IPS-18c (cell line): ENCODE measurements at regions not wholly inside any gene's neighbourhood (a gene's known extent, or its start where the extent isn't known, plus 50 kb on each side); places are given as distances from the start of the nearest gene placed in this dataset.
"Not testable (repeated sequence)": the region's sequence is repeated elsewhere in the genome, so short reads cannot be mapped to it uniquely, and the experiment has no call there.

ENCODE experiments used
- H3K4me3 ChIP-seq: 2 replicates; pipeline ENCODE4 v1.7.0; 2013; ENCODE audit warnings: low read depth, mild to moderate bottlenecking, low read length, moderate library complexity; ENCODE audit not compliant: insufficient read depth
- H3K9me3 ChIP-seq: one replicate; pipeline ENCODE4 v1.6.1; 2013; ENCODE audit warnings: mild to moderate bottlenecking, low read length, moderate library complexity; ENCODE audit not compliant: control insufficient read depth, insufficient read depth

DNA sequence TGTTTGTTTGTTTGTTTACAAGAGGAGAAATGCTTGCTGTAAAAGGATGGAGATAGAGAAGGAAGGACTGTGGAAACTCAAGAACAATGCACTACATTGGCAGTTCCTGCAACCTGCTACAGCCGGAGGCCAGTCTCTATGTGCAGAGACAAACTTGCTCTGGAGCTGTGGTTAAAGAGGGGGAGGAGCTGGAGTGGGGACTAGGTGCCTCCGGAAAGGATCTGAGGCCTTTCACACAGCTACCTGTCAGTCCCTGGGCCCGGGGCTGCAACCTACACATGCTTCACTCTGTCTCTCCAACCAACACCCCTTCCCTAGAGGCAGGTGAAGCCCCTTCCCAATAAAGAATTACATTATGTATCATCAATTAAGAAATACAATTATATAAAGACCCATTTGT is 1234.0 kb upstream of the ZEB2 start:
- Histone ChIP-seq H3K9me3 (no peaks in the 10 kb centered on the region), H3K4me3 (no peak overlapping the region)

DNA sequence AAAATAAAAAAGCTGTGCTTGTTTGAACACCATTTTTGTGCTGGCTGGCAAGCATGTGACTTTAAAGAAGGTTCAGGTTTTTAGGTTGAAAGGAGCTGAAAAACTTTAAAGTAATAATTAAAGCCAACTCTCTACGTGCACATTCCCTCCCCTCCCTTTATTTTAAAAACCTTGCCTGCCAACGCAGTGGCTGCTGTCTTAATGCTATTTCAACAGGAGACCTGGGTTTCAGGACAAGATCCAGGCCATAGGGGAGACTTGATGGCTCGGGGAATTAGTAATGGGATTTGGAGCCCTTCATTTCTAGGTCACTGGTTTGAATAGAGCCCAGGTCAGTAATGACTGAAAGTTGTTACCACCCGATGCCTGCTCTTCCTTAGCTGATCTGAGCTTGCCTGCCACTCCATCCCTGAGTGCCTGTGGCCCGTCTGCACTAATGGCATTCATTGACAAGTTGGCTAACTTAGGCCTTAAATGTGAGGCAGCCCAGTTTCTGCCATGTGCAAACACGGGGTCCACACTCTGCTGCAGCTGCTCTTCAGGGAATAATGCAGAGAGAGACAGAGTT is 1233.2 kb upstream of the ZEB2 start:
- no peaks in the 10 kb centered on the region for H3K9me3 ChIP-seq

DNA sequence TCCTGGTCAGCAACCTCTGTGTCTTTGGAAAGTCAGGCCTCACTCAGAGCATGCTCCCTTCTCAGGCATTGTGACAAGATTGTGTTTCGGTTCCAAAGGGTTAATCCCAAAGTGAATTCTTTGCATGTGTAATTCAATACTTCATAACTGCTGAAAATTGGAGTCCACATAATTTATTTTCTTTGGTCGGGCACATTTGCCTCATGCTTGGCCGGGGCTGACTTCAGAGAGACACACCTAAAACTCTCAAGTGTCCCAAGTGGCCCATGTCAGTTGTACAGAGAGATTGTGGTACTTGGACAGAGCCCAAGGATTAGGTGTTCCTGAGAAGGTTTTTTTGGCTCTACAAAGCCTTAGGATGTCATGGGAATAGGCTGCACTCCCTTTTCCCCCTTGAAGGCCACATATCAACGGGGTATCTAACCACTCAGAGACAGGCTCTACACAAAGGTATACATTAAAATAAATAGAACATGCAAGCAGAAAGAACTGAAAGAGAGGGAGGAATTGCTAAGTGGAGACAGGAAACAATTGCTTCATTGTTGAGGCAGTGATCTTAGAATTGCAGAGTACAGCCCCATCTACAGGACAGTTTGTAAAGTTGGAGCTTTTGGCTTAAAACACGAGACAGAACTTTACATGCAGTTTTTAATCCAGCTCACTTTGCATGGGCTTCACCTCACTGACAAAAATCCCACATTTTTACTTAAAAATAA is 1232.3 kb upstream of the ZEB2 start:
- Histone ChIP-seq H3K4me3 (no peak overlapping the region), H3K9me3 (no peaks in the 10 kb centered on the region)

More for the DNA sequence above, 1233.2 kb upstream of the ZEB2 start:
- no peak overlapping the region for H3K4me3 ChIP-seq

DNA sequence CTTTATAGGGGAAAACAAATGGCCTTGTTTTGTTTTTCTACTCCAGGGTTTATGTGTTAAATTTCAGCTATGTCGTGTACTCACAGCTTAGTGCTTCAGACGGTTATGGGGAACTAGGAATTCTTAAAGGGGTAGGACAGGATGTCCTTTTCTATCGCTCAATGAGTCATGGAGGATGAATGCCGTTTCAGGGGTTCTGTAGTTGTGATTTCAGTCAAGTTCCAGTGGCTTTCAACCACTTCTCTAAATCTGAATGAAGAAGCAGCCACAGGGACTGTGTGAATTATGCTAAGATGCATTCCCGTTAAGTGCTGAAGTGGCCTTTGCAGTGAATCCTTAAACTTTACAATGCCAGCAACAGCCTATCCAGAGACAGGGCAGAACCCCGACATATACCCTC is 1231.7 kb upstream of the ZEB2 start:
- no peak overlapping the region for H3K4me3 ChIP-seq
- H3K9me3 ChIP-seq = no peaks in the 10 kb centered on the region

DNA sequence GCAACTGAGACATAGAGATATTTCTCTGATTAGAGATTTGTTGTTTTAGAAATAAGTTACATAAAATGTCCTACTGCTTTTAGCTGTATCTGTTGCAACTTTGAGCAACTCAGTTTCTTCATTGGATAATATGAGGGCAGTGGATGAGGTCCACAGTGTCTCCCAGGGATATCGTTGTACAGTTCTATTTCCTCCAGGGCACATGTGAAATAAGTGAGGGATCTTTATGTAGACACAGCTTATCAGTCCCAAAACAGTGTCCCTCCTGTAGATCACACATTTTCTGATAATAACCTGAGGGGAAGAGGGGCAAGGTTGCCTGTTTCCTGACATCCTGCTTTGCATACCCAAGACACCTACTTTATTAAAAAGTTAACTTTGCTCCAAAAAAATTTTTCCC is 1231.2 kb upstream of the ZEB2 start:
- H3K4me3 ChIP-seq = no peak overlapping the region
- H3K9me3 ChIP-seq = no peaks in the 10 kb centered on the region

DNA sequence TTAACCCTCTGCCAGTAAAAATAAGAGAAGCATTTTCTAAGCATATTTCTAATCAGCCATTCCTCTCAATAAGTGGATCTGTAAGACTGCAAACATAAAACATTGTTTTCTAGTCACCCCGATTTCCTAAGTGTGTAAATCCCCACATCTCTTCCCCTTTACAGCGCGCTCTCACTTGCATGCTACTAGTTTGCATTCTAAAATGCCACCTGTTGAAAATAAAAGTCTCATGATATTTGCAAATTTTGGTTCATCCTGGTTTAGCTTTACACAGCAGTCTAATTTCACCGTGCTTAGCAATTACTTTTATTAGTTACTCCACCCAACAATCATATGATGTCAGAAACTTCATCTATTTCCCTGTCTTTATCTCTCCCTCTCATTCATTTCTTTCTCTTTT is 1230.7 kb upstream of the ZEB2 start:
- Histone ChIP-seq H3K9me3 (no peaks in the 10 kb centered on the region), H3K4me3 (no peak overlapping the region)

DNA sequence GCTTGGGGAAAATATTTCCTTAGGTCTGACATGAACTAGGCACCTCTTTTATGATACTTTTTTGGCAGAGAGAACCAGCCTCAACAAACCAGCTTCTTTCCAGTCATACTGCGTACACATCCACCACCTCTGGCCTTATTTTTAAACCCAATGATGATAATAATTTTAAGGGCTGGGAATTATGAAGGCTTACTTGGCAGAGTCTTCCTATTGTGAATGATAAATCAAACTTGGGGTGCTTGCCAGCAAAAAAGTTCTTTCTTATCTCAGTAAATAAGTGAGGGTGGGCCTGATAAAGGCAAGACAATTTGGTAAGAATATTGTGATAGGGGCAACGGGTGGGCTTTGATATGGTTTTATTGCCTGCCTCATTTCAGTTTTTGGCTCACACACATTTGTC is 1230.2 kb upstream of the ZEB2 start:
- Histone ChIP-seq H3K4me3 (no peak overlapping the region), H3K9me3 (no peaks in the 10 kb centered on the region)

DNA sequence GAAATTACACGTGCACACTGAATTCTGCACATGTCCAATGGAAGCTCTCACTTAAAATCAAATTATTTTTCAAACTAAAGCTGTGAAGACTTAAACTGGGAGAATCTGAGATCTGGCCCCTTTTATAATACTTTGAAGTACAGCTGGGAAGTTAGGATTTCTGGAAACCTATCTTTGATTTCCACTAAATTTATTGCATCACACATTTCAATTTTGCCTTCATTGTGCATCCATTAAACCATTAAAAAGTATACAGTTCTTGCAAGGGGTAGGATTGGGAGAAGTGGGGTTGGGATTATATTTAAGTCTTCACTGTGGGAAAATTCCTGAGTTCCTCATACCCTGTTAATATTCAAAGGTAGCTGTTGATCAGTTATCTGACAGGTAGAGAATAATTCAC is 1229.6 kb upstream of the ZEB2 start:
- Histone ChIP-seq H3K9me3 (no peaks in the 10 kb centered on the region), H3K4me3 (no peak overlapping the region)

DNA sequence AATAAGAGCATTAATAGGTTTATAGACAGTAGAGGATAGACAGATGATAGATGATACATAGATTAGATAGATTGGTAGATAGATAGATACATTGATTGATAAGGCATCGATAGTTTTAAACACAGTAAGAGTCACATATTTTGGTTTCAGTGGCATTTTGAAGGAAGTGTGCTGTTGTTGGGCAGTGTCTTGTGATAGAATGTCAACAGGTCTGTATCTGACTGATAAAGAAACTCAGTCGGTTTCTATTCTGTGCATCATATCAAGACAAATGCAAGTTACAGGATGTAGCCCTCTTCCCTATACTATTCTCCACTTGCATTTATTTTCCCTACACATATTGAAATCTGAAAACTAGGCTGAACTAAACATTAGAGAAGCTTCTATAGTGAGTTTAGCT is 1229.0 kb upstream of the ZEB2 start:
- Histone ChIP-seq H3K9me3 (no peaks in the 10 kb centered on the region), H3K4me3 (no peak overlapping the region)

DNA sequence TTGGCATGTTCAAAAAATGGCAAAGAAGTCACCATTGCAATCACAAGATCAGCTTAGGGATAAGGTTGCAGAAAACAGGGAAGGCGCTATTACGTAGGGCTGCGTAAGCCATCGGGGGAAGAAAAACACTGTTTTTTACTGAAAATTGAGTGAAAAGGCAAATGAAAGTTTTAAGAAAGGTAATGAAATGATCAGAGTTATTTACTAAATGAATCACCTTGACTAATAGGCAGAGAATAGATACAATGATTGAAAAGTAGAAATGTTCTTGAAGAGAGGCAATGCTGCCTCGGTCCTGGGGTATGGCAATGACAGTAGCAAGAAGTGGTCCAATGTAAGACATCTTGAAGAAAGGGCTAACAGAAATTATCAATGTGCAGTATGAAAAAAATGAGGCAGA is 1227.8 kb upstream of the ZEB2 start:
- H3K4me3 ChIP-seq = no peak overlapping the region
- no peaks in the 10 kb centered on the region for H3K9me3 ChIP-seq

DNA sequence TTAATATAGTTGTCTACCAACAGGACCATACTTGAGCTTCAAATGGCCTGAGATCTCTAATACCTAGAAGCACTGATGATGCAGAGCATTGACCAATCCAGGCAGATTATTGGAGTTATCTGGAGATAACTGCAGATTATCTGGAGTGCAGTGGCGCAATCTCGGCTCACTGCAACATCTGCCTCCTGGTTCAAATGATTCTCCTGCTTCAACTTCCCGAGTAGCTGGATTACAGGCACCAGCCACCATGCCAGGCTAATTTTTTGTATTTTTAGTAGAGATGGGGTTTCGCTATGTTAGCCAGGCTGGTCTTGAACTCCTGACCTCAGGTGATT is 1225.4 kb upstream of the ZEB2 start:
- H3K9me3 ChIP-seq, H3K4me3 ChIP-seq: not testable (repeated sequence)

DNA sequence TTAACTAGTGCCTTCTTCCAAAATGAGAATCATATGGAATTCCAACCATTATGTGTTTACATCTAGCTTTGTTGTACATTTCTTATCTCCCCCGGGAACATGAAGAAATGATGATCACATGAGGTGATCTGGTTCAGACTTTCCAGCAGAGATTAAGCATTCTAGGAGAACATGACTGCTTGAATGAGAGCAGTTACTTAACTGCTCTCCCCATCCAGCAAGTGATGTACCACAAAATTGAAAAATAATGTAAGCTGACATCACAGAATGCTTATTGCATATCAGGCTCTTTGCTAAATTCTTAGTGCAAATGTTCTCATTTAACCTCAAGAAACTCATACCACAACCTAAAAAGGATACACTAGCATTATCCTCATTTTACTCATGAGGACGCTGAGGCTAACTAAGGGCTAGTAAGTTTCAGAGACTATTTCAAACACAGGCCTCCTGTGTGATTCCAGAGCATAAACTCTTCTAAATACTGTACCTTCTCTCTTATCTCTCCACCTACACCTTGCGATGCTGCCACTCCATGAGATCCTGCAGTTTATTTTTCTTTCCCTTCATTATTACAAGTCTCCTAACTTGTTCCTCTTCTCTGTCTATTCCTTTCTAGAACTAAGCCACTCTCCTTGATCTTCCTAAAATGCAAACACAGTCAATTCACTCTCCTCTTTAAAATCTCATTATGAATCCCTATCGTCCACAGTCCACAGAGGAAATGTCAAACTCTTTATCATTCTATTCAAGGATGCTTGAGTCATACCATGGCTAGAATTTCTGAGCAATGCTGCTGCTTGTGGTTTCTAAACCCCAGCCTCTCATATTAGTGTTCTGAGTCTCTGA is 1224.8 kb upstream of the ZEB2 start:
- Histone ChIP-seq H3K9me3 (no peaks in the 10 kb centered on the region), H3K4me3 (no peak overlapping the region)

DNA sequence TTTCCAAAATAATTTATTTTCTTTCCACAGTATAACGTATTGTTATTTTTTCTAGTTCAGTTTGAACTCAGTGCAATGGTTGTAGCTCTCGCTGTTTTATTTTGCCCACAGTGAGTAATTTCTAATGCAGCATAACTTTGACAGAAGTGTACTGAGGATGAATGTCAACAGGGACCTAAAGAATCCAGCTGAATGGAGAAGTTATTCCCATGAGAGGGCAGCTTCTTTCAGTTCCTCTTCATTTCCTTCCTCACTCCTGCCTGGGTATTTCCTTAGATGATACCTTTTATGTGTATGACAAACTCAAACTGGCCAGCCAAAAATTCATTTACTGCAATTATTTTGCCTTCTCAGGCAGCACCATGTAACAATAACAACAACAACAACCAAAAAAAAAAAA is 1223.1 kb upstream of the ZEB2 start:
- no peaks in the 10 kb centered on the region for H3K9me3 ChIP-seq

DNA sequence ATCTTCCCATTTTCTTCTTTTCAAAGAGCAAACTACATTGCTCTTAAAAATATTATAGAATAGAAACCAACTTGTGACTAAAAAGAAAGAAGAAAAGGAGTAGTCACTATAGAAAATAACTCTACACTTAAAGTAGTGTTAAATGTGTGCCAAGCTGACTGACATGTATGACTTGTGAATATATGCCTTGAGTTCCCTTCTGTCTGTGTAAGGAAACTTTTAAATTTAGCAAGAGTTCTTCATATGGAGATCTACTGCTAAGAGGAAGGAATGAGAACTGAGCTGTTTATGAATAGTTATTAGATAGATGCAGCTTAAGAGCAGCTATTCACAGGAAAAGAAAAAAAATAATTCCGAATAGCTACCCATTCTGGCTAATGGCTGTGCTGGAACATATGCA is 1221.7 kb upstream of the ZEB2 start:
- Histone ChIP-seq H3K9me3 (no peaks in the 10 kb centered on the region), H3K4me3 (no peak overlapping the region)

More for the DNA sequence above, 1223.1 kb upstream of the ZEB2 start:
- H3K4me3 ChIP-seq = no peak overlapping the region

DNA sequence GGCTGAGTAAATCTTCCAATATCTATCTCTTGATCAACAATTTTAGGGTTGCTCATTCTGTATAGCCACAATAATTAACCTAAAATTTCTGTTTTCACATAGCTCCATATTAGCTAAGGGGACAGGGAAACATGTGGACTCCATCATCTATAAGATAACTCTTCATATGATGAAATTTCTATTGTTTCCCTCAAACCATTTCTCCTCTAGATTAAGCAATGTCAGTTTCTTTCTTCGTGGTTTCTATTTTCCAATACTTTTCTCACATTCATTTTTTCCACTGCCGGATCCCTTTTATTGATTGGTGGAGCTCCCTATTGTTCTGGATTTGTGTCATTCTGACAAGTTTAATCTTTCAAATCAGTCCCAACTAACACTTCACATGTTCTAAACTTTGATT is 1221.3 kb upstream of the ZEB2 start:
- H3K9me3 ChIP-seq = no peaks in the 10 kb centered on the region
- H3K4me3 ChIP-seq = no peak overlapping the region

DNA sequence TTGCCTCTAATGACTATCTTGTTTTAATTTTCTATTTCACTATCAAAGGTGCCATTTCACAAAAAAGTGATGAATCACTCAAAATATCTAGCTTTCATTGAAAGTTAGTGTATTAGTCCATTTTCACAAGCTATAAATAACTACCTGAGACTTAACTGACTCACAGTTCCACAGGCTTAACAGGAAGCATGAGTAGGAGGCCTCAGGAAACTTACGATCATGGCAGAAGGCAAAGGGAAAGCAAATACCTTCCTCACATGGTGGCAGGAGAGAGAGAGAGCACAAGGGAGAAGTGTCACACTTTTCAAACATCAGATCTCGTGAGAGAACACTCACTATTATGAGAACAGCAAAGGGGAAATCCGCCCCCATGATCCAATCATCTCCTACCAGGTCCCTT is 1220.4 kb upstream of the ZEB2 start:
- Histone ChIP-seq H3K9me3 (no peaks in the 10 kb centered on the region), H3K4me3 (no peak overlapping the region)

DNA sequence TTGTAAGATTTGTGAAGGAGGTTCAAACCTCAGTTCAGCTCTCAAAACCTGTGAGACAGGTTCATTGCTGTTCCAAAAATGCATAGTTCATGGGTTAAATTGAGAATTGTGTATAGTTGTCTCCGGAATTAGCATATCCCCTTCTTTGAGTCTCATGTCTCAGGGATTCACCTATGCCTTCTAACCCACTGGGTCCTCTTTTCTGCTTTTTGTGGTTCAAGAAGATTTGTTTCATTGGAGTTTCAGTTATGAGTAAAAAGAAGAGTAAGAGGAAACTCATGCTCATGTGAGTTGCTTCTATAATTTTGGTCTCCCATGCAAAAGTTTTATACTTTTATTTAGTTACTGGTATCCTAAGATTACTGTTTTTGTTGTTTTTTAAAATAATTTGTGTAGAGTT is 1219.8 kb upstream of the ZEB2 start:
- Histone ChIP-seq H3K9me3 (no peaks in the 10 kb centered on the region), H3K4me3 (no peak overlapping the region)

DNA sequence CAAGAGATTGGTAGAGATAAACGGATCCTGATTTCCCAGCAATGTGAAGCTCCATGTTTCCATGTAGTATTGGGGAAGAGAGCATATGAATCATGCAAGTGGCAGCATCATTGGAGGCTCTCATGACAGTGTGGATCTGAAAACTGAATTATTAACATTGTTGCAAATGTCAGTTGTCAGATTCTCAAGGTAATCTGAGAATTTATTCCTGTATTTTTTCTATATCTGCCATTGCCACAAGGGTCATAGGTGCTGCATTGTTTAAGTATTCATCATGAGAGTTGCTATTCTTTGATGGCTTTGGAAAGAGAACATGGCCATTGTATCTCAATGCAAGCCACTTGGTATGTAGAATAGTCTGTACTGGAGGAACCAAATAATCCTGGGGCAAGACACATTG is 1217.0 kb upstream of the ZEB2 start:
- no peaks in the 10 kb centered on the region for H3K9me3 ChIP-seq
- no peak overlapping the region for H3K4me3 ChIP-seq
